NCI-H146 (cell line): ENCODE measurements at regions not wholly inside any gene's neighbourhood (a gene's known extent, or its start where the extent isn't known, plus 50 kb on each side); places are given as distances from the start of the nearest gene placed in this dataset.
A peak's percentile ranks its signal among the peaks of the same experiment; 100 is the strongest.

Experiments
- DNase-seq: peaks from one replicate; lab custom pipeline; 2025; lab: John Stamatoyannopoulos, UW

DNA sequence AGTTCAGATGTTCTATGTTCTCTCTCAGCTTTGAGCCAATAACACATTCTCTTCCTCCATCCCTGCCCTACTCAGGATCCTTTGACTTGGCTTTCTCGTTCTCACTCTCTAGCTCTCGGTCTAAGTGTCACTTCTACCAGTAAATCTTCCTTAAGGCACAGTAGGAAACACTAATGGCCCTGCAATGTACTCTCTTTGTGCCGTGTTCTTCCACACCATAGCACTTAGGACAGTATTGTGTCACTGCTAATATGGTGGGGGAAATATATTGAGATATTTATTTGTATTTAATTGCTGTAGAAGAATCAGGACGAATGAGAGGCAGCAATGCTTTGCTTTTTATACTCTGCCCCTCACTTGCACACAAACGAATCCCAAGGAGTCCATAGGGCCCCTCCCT lies 493.1 kb downstream of the SHISA9 start:
- DNase-seq, result no peak

DNA sequence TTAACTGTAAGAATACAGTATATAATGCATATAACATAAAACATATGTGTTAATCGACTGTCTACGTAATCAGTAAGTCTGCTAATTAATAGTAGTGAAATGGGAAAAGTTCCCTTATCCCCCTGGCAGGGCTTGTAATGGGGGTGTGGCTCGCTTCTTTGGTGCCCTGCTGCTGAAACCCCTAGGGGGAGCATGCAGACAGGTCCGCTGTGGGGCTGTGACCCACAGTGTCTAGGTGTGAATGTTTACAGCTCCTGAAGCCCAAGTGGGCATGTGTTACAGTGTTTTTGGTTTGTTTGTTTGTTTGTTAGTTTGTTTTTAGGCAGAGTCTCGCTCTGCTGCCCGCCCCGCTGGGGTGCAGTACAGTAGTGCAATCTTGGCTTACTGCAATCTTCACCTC lies 495.7 kb downstream of the SHISA9 start:
- no peak for DNase-seq

DNA sequence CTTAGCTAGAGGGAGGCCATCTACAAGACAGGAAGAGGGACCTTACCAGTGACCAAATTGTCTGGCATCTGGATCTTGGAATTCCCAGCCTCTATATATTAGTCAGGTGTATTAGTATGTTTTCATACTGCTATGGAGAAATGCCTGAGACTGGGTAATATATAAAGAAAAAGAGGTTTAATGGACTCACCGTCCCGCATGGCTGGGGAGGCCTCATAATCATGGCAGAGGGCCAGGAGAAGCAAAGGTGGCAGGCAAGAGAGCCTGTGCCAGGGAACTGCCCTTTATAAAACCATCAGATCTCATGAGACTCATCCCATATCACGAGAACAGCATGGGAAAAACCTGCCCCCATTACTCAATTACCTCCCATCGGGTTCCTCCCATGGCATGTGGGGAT lies 500.2 kb downstream of the SHISA9 start:
- DNase-seq, result no peak

DNA sequence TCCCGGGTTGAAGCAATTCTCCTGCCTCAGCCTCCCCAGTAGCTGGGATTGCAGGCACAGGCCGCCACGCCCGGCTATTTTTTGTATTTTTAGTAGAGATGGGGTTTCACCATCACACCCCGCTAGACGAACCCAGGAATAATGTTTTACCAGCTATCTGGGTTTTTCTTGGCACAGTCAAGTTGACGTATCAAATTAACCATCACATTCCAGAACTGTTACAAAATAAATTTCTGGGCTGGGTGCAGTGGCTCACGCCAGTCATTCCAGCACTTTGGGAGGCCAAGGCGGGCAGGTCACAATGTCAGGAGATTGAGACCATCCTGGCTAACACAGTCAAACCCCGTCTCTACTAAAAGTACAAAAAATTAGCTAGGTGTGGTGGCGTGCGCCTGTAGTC lies 501.2 kb downstream of the SHISA9 start:
- DNase-seq, result no peak

DNA sequence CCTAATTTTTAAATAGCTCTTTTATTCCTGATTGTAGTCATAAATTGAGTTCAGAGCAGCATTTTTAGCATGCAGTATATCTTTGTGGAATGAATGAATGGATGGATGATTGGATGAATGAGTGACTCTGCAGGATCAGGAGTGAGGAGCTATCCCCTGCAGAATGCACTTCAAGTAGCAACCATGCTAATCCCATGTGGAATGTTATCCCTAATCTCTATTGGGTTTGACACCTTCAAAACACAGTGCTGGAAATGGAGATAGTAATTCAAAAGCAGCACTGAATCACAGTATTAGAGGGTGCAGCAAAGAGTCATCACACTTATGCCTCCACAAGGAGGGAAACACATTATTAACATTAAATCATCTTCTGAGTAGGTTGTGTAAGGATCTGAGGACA lies 501.9 kb downstream of the SHISA9 start:
- DNase-seq, result no peak

DNA sequence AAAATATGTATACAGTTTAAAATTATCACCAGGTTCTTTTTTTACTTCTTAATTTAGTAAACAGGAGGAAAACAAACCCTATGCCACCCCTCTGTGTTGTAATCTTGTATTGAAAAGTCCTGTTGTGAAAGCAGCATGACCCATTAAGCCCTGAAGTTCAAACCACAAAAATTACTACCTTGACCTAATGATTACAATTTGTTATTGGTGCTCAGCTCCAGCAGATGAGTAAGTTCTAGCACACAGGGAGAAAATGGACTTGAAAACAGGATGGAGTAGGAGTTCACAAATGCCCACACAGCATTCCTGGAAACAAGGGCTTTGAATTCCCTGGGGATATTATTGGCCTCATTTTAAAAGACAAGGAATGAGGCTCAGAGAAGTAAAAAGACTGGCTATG lies 505.8 kb upstream of the ERCC4 start:
- no peak for DNase-seq

DNA sequence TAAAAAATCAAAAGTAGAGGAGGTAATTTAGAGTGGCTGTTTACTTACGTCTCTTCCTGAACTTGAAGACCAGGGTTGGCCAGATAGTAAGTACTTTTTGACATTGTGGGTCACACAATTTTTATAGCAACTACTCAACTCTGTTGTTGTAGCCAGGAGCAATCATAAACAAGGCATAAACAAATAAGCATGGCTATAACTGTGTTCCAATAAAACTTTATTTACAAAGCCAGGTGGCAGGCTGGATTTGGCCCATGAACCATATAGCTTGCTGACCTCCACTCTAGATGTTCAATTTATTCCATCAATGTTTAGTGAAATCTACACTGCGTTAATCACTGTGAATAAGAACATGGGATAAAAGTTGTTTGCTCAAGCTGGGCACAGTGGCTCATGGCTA lies 500.4 kb upstream of the ERCC4 start:
- no peak for DNase-seq

DNA sequence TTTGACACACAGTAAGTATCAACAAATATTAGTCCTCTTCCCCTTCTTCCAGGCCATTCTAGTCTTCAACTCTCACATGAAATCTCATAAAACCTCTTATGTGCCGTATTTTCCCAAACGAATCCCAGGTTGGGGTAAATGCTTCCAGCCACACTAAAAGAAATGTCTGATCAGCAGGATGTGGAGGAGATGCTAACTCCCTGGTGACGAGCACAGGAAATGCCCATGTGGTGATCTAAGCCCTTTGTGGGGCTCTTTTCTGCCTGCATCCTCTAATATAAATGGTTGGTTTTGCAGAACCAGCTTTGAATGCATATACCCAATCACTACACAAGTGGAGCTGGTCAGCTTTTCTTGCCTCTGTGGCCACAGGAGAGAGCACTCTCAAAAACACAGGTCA lies 498.2 kb upstream of the ERCC4 start:
- no peak for DNase-seq

DNA sequence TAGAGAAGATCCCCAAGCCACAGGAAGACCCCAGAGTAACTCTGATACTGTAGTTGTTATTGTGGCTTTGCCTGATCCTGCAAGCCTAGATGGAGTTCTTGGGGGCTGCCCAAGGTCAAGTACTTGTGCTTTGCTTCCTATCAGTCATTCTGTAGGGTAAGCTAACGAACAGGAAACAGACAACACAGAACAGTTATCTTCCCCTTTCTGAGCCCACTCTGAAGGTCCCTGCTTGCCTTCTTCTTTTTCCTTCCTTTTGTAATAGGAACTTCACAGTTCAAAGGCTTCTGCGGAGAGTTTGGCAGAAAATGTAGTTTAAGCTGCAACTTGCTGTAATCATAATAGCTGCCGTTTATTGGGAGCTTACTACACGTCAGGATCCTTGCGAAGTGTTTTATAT lies 494.1 kb upstream of the ERCC4 start:
- DNase-seq, result no peak

DNA sequence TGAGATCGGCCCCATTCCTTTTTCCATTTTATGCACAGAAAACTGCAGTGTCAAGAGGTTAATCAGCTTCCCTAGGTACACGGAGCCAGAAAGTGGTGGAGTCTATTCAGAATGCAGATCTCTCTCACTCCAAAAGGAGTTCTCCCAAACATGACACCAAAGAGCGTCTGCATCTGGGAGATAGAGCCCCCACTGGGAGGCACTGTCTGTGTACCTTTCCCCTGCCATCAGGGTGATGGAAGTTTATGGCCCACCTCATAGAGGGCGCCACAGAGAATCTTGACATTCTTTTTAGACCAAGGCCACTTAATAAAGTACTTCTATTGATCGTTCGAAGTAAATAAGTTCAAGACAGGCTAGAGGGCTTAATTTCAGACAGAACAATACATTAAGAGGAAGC lies 493.7 kb upstream of the ERCC4 start:
- DNase-seq, result no peak

DNA sequence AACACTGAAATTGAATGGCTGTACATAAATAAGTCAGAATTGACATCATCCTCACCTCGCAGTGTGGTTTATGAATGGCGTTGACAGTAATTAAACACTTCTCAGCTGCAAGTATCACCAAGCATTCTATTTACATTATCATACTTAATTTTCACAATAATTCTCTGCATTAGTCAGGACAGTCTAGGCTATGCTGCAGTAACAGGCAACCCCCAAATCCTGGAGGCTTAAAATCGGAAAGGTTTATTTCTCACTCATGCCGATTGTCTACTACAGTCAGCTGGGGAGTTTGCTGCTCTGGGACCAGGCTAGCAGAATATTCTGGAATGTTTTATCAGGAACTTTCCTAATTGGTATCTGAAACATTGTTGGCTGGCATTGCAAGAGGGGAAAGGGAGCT lies 493.2 kb upstream of the ERCC4 start:
- no peak for DNase-seq

DNA sequence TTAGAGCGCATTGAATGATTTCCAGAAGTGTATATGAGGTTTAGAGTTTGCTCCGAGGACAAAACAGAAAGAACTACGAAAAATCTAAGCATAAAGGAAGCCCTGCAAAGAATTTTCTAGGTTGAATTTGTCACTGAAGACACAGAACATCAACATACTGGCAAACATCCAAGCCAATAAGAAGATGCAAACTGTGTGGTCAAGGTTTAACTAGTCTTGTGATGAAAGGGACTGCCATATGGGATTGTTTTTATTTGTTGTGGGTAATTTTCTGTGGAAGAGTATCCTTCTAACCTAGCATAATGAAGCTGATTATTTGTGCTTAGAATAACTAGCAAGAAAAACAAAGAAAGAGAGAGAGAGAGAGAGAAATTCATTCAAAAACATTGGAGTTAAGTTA lies 492.0 kb upstream of the ERCC4 start:
- no peak for DNase-seq

DNA sequence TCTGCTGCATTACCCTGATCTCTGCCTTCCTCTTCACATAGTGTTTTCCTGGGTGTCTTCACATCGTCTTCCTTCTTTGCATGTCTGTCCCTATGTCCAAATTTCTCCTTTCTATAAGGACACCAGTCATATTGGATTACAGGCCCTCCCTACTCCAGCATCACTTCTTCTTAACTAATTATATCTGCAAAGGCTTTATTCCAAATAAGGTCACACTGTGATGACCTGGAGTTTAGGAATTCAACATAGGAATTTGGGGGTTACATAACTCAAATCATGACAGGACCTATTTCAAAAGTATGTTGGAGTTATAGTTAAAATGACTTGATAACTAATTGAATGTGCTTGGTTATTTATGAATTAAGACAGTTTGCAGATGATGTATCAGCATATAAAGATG lies 490.5 kb upstream of the ERCC4 start:
- no peak for DNase-seq

DNA sequence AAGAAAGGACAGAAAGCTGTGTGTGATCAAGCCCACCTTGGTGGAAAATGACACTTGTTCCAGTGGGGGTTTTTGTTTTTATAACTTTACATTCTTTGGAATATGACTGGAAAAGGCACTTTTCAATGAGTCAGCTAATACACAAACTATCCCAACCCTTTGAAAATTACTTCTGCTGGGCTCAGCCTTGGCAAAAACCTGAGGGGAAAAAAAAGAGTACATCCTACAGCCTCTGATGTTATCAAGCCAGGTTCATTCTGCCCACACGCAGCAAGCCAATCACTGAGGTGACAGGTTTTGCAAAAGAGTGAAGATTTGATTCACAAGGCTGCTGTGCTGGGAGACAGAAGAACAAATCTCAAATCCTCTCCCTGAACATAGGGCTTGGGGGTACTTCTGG lies 484.5 kb upstream of the ERCC4 start:
- no peak for DNase-seq

DNA sequence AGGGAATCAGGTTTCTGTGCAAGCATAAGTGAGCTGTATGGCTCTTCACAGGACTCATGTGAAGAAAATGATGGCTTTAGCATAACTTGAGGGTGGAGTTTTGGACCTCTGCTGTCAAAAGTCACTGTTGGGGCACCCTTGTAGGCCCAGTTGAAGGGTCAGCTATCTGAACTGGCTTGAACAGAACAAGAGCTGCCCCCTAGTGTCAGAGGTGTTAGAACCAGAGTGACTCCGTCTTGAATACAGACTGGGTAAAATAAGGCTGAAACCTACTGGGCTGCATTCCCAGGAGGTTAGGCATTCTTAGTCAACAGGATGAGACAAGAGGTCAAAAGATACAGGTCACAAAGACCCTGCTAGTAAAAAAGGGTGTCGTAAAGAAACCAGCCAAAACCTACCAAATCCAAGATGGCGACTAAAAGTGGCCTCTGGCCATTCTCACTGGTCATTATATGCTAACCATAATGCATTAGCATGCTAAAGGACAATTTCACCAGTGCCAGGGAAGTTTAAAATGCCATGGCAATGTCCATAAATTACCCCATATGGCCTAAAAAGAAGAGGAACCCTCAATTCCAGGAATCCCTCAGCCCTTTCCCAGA lies 484.0 kb upstream of the ERCC4 start:
- no peak for DNase-seq

DNA sequence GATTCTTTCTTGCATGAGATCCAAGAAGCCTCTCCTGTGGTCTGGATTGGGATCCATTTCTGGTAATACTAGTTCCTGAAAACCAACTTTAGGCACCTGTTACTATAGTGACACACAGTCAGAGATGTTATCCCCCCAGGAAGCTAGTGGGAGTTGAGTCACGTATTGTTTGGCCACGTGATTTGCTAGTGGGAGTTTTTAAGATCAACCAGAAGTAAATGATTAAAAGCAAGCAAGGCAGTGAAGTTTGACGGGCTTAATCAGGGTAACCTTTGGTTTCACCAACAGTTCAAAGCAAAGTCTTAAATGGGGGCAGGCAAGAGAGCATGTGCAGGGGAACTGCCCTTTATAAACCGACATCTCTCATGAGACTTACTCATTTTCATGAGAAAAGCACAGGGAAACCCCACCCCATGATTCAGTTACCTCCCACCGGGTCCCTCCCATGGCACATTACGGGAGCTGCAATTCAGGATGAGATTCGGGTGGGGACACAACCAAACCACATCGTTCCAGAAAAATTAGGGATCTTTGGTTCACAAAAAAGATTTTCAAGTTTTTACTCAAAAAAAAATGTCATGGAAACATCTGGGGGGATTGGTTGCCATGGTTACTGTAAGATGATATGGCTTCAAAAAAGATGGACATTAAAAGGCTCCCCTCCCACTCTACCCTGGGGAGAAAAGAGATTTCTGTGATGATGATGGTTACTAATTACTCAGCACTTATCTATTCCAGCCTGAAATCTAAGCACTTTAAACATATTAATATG lies 483.1 kb upstream of the ERCC4 start:
- DNase-seq, result no peak

DNA sequence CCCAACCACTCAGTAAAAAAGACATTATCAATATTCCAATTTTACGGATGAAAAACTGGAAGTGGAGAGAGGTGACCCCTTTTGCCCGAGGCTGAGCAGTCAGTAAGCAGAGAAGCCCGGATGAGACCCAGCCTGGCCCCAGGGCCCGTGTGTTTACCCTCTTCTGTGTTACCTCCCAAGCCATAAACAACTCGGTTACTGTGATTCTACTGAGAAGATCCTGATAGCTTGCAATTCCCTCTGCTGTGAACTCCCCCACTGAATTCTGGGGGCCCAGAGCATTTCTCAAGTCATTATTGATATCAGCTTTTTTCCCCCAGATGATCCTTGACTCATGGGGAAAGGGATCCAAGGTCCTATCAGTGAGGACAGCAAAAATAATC lies 482.6 kb upstream of the ERCC4 start:
- DNase-seq, result no peak

DNA sequence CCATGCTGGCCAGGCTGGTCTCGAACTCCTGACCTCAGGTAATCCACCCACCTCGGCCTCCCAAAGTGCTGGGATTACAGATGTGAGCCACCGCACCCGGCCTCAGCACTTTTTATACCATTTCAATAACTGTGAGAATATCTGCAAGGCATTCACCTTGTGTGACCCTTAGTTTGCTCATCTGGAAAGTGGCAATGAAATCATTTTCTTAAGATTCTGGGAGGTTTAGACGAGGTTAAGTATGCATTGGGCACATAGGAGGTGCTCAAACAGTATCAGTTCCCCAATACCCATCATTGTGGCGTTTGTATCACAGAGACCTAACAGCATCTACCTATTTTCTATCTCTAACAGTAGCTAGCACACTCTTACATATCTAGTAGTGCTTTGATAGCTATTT lies 481.9 kb upstream of the ERCC4 start:
- no peak for DNase-seq

DNA sequence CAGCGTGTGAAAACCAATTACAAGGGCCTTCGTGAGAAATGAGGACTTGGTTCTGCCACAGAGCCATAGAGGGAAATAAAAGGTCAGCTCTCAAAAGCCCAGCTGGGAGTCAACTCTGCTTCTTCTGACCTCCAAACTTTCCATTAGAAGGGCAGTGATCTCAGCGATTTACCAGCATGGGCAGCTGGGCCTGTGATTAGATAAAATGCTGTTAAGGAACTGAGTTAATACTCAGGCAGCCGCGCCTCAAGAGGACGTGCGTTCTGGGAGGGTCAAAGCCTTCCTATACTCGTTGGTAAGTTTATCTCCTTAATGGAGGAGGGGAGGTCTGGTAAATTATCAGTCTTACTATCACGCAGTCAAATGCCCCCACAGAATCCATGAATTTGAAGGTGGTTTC lies 480.2 kb upstream of the ERCC4 start:
- DNase-seq, result no peak

DNA sequence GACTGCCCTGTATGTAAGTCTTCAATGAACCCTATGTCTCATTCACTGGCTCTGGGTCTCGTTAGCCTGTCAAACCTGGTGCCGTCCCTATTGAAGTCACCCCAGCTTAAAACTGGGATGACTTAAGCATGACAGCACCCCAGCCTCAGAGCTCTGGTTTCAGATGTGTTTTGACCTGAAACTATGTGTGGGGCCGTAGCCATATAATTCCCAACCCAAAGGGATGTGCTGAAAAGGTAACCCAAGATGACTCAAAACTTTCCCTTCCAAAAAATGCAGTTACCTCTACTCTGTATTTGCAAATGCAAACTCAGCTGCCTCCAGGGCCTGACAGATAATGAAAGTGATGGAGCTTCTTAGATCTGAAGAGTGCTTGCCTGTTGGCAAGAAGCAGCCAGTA lies 478.3 kb upstream of the ERCC4 start:
- no peak for DNase-seq

DNA sequence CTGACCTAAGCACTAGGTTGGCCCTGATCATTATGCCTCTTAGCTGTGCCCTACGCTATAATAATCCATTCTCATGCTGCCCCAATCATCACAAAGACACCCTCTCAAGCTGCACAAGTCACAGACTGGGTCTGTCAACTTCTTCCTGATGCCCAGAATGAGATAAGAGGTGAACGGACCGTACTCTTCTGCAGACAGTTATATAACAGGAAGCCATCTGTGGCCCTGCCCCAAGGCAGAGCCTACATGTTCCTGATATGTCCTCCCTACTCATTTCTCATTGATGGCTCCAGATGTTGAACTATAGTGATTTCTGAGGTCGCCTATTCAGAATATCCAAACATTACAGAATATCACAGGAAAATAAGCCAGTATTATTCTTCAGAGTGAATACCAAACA lies 471.6 kb upstream of the ERCC4 start:
- DNase-seq, result no peak

DNA sequence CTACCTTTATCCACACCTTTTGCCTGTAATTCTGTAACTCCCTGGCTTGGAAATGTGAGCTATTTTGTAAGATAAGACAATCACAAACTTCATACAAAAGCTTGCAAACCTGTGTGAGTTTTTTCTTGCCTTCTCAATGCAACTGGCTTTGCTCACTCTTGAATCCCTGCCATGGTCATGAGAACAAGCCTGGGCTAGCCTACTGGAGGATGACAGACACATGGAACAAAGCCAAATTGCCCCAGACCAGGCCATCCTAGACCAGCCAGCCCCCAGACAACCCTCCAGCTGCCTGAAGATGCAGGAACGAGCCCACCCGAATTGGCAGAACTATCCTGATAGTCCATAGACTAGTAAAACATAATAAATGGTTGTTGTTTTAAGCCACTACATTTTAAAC lies 466.6 kb upstream of the ERCC4 start:
- DNase-seq, result peak; percentile 7

DNA sequence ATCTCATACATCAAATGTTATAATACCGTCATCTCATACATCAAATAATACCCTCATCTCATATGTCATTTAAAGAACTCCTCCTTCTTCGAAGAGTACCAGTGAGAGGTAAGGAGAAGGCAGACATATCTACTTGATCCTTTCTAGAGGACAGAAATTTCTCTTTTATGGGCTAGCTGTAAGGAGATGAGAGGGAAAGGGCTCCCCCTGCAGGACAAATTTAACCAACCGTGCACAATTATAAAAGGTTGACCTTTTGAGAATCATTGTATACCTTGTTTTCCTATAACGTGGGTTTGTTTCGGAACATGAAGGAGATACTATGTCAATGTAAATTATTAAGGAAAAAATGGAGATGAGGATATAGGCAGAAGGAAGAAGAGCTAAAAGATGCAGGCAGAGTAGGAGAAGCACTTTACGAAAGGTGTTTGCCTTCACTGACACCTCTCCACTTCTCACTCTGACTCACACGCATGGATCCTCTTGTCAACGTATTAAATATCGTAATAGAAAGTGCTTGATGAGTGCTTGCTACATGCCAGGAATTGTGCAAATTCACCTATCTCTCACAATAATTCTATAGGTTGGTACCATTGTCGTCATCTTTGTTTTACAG lies 465.9 kb upstream of the ERCC4 start:
- peak; percentile 7 for DNase-seq

DNA sequence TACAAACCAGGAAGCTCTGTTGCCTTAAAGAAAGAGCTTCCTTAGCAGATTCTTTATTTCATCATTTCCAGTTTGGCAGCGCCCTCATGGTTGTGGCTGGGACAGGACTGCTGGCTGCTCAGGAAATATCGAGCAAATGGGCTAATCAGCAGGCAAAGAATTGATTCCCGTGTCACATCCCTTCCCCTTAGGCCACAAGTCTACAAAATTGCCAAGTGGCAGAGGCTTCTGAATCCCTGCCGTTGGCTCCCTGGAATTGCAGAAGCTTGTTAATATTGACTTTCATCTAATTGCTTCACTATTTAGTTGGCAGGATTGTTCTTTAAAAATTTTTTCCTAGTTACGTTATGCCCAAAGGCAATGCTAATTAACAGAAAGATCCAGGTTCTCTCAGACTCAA lies 456.3 kb upstream of the ERCC4 start:
- DNase-seq, result no peak
